Spleen (tissue), 11 donors: ENCODE measurements at regions not wholly inside any gene's neighbourhood (a gene's known extent, or its start where the extent isn't known, plus 50 kb on each side); places are given as distances from the start of the nearest gene placed in this dataset.

Source experiments
- DNase-seq: peaks from one replicate; pipeline ENCODE4 v3.0.0-alpha.2; 2020
- H3K27ac ChIP-seq, 8 donors: fragments of 200-600 bp; sonication (generic) in 7 of 8; 1 replicate in 4 of 8; 2 replicates in 4 of 8; pipeline versions ENCODE4 v1.5.0 to v1.8.0; 2016 to 2021; ENCODE audit warnings: inconsistent platforms in 4 of 8, mild to moderate bottlenecking in 4 of 8, moderate library complexity in 1 of 8
- H3K27me3 ChIP-seq, 7 donors: fragments of 200-600 bp; sonication (generic) in 6 of 7; replicated peaks in 1 of 7; 1 replicate in 4 of 7; 2 replicates in 3 of 7; pipeline versions ENCODE4 v1.5.0 to v1.8.0; 2016 to 2021; ENCODE audit warnings: inconsistent platforms in 3 of 7, mild to moderate bottlenecking in 1 of 7
- H3K36me3 ChIP-seq, 6 donors: fragments of 200-600 bp; sonication (generic) in 5 of 6; 1 replicate in 4 of 6; 2 replicates in 2 of 6; pipeline versions ENCODE4 v1.5.0 to v1.8.0; 2016 to 2021; ENCODE audit warnings: inconsistent platforms in 2 of 6
- H3K4me1 ChIP-seq, 6 donors: fragments of 200-600 bp; sonication (generic) in 5 of 6; 1 replicate in 3 of 6; 2 replicates in 3 of 6; pipeline versions ENCODE4 v1.5.0 to v1.8.0; 2016 to 2021; ENCODE audit warnings: inconsistent platforms in 3 of 6
- H3K4me3 ChIP-seq, 8 donors: fragments of 200-600 bp; sonication (generic) in 7 of 8; 1 replicate in 4 of 8; 2 replicates in 4 of 8; pipeline versions ENCODE4 v1.5.0 to v1.8.0; 2016 to 2021; ENCODE audit warnings: inconsistent platforms in 4 of 8, mild to moderate bottlenecking in 4 of 8, moderate library complexity in 2 of 8
- H3K9me3 ChIP-seq, 8 donors: fragments of 200-600 bp; sonication (generic) in 7 of 8; 1 replicate in 4 of 8; 2 replicates in 4 of 8; pipeline versions ENCODE4 v1.5.0 to v1.8.0; 2016 to 2021; ENCODE audit warnings: inconsistent platforms in 4 of 8
- POLR2A ChIP-seq, 3 donors: fragments of 450-650 bp; IDR thresholded peaks; one replicate each; pipeline ENCODE4 v1.5.1; 2017; ENCODE audit warnings: antibody characterized with exemption in 3 of 3, mild to moderate bottlenecking in 1 of 3
- POLR2AphosphoS5 ChIP-seq, 3 donors: sonication (generic); formaldehyde crosslinking; IDR thresholded peaks; one replicate each; pipeline ENCODE4 v1.5.1; 2017; ENCODE audit warnings: antibody characterized with exemption in 3 of 3
- WGBS, 5 donors: extraction: QIAGEN DNeasy Blood & Tissue Kit in 3 of 5; methylation state at CpG; one replicate each; pipeline versions ENCODE4 v1.1.5 to v1.1.7; 2013 to 2018; 5-methylcytosine and 5-hydroxymethylcytosine counted together
- intact Hi-C: fragments of 100-400 bp; cut with DNase I; formaldehyde crosslinking; loops from one replicate; pipeline ENCODE4 v1.15.0; 2023; ENCODE audit warnings: low total_unique reads
- TF ChIP-seq, protein P1 (sequence below), 11 experiments: fragments of 200-600 bp in 7 of 11; fragments of 450-650 bp in 4 of 11; sonication (generic) in 4 of 11; IDR thresholded peaks in 8 of 11; conservative IDR thresholded peaks in 3 of 11; 1 replicate in 7 of 11; 2 replicates in 4 of 11; pipeline versions ENCODE4 v1.4.0 to v1.8.0; 2016 to 2021; ENCODE audit warnings: antibody characterized with exemption in 11 of 11, inconsistent platforms in 4 of 11, mild to moderate bottlenecking in 1 of 11
- donor health status: healthy with polysubstance abuse.
- donor health status: DM: no; HTN: no; CAD: no; lungs with moderate emphysema.
- donor health status: DM: no; HTN: no; CAD: no.
- donor health status: Bipolar disorder and iron deficiency.
- donor health status: healthy.
- donor health status: DM: no; HTN: no; CAD: no.
- donor health status: DM: yes; HTN: yes; CAD: no.

GRCh38 chr14:53491884-53492277, 338.8 kb upstream of the DDHD1 start:
- Histone ChIP-seq H3K4me1 (no peaks in the 10 kb centered on the region), H3K9me3 (no peaks in the 10 kb centered on the region), H3K36me3 (no peaks in the 10 kb centered on the region), H3K27ac (no peak overlapping the region), H3K4me3 (no peak overlapping the region), H3K27me3 (no peaks in the 10 kb centered on the region)
- TF ChIP-seq, protein P1, sequence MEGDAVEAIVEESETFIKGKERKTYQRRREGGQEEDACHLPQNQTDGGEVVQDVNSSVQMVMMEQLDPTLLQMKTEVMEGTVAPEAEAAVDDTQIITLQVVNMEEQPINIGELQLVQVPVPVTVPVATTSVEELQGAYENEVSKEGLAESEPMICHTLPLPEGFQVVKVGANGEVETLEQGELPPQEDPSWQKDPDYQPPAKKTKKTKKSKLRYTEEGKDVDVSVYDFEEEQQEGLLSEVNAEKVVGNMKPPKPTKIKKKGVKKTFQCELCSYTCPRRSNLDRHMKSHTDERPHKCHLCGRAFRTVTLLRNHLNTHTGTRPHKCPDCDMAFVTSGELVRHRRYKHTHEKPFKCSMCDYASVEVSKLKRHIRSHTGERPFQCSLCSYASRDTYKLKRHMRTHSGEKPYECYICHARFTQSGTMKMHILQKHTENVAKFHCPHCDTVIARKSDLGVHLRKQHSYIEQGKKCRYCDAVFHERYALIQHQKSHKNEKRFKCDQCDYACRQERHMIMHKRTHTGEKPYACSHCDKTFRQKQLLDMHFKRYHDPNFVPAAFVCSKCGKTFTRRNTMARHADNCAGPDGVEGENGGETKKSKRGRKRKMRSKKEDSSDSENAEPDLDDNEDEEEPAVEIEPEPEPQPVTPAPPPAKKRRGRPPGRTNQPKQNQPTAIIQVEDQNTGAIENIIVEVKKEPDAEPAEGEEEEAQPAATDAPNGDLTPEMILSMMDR (IDR thresholded peaks at IDR 0.05 in 8 of 11, conservative IDR thresholded peaks at IDR 0.05 in 3 of 11) = no peak
- TF ChIP-seq POLR2A (IDR thresholded peaks at IDR 0.05) (no peak), POLR2AphosphoS5 (IDR thresholded peaks at IDR 0.05) (no peak)
- 76 to 93% (median 90%) methylated on average over 5 of the region's 5 CpGs for WGBS, 5 donors
- DNase-seq = no peak
- intact Hi-C loops = no loop called here

- H3K9me3 ChIP-seq = no peaks in the 10 kb centered on the region
- TF ChIP-seq, protein P1 (IDR thresholded peaks at IDR 0.05 in 8 of 11, conservative IDR thresholded peaks at IDR 0.05 in 3 of 11) = no peak
- TF ChIP-seq POLR2A (IDR thresholded peaks at IDR 0.05) (no peak), POLR2AphosphoS5 (IDR thresholded peaks at IDR 0.05) (no peak)
- no peaks in the 10 kb centered on the region for H3K4me1 ChIP-seq
- no peak overlapping the region for H3K27ac ChIP-seq
- no peaks in the 10 kb centered on the region for H3K27me3 ChIP-seq
- no peaks in the 10 kb centered on the region for H3K36me3 ChIP-seq
- intact Hi-C loops = no loop called here
- DNase-seq = no peak
- H3K4me3 ChIP-seq = no peak overlapping the region
- 66 to 81% (median 76%) methylated on average over 3 of the region's 3 CpGs for WGBS, 5 donors
These were observed 338.2 kb upstream of the DDHD1 start for GRCh38 chr14:53491256-53491883.

DNA sequence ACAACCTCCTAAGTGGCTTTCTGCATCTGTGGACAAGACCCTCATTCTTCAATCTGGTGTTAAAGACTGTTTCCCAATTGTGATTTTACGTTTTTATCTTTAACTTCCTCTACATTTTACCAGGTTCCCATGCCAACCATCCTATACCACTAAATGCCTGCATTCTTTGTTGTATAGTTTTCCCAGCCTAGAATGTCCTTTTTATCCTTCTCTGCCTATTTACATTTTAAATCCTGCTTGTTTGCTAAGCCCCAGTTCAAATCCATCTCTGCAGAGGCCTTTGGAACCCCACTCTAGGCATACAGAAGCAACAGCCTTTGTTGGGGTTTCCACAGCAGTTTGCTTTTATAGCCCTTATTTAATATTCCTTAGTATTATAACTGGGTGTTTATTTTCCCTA, 325.1 kb upstream of the DDHD1 start:
- no peak for DNase-seq
- Histone ChIP-seq H3K4me3 (no peak overlapping the region), H3K27me3 (no peaks in the 10 kb centered on the region), H3K36me3 (no peaks in the 10 kb centered on the region), H3K27ac (no peak overlapping the region), H3K9me3 (peaks cover 0 to 32% (median 22%) of the 10 kb centered on the region in 8 donors), H3K4me1 (no peaks in the 10 kb centered on the region)
- TF ChIP-seq, protein P1 (IDR thresholded peaks at IDR 0.05 in 8 of 11, conservative IDR thresholded peaks at IDR 0.05 in 3 of 11) = no peak
- no peak for TF ChIP-seq POLR2AphosphoS5 (IDR thresholded peaks at IDR 0.05)
- no peak for TF ChIP-seq POLR2A (IDR thresholded peaks at IDR 0.05)
- WGBS, 5 donors = 42 to 85% (median 63%) methylated on average over 1 of the region's 1 CpG
- intact Hi-C loops = no loop called here

- H3K9me3 ChIP-seq = no peaks in the 10 kb centered on the region
- intact Hi-C loops = no loop called here
- no peak for DNase-seq
- H3K27ac ChIP-seq = no peak overlapping the region
- H3K27me3 ChIP-seq = no peaks in the 10 kb centered on the region
- no peaks in the 10 kb centered on the region for H3K36me3 ChIP-seq
- no peak overlapping the region for H3K4me3 ChIP-seq
- 76 to 90% (median 84%) methylated on average over 1 of the region's 1 CpG for WGBS, 5 donors
- H3K4me1 ChIP-seq = no peaks in the 10 kb centered on the region
- no peak for TF ChIP-seq POLR2A (IDR thresholded peaks at IDR 0.05)
- no peak for TF ChIP-seq POLR2AphosphoS5 (IDR thresholded peaks at IDR 0.05)
- TF ChIP-seq, protein P1 (IDR thresholded peaks at IDR 0.05 in 8 of 11, conservative IDR thresholded peaks at IDR 0.05 in 3 of 11) = no peak
These were observed 320.4 kb upstream of the DDHD1 start for GRCh38 chr14:53473480-53473879.
